Loucy (cell line): ENCODE measurements at regions not wholly inside any gene's neighbourhood (a gene's known extent, or its start where the extent isn't known, plus 50 kb on each side); places are given as distances from the start of the nearest gene placed in this dataset.

Source experiments
- CTCF ChIP-seq: fragments of 200-600 bp; sonication (generic); conservative IDR thresholded peaks from 2 replicates; pipeline ENCODE4 v1.5.1; 2014; ENCODE audit warnings: mild to moderate bottlenecking, antibody characterized with exemption, low read length
- EZH2phosphoT487 ChIP-seq: fragments of 200-600 bp; IDR thresholded peaks from 2 replicates; pipeline ENCODE4 v1.6.1; 2018; ENCODE audit warnings: antibody characterized with exemption, mild to moderate bottlenecking, moderate library complexity, borderline replicate concordance

DNA sequence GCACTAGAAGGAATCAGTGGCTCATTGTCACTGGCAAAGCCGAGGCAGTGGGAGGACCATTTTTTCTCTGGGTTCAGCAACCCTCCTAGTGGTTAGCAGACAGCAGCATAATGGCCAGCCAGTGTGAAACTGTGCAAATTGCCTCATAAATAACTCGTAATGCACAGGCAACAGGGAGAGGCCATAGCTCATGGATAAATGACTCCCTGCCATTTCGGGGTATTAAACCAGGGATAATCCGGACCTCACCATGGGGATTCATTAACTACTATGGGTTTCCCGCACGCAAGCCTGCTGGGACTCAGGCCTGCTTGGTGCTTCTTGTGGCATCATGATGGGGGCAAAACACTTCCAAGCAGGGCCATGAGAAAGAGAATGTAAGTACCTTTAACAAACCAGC lies 158.2 kb upstream of the CHD6 start:
- no peak for TF ChIP-seq CTCF
- TF ChIP-seq EZH2phosphoT487, result no peak
